GM18868 (cell line): ENCODE measurements at regions not wholly inside any gene's neighbourhood (a gene's known extent, or its start where the extent isn't known, plus 50 kb on each side); places are given as distances from the start of the nearest gene placed in this dataset.
A peak's percentile ranks its signal among the peaks of the same experiment; 100 is the strongest.

Experiments used
- ATAC-seq: cut with Tn5 transposase; IDR thresholded peaks from one replicate; pipeline ENCODE4 v1.9.1; 2021; ENCODE audit warnings: mild to moderate bottlenecking, moderate library complexity; ENCODE audit not compliant: unreplicated experiment

DNA sequence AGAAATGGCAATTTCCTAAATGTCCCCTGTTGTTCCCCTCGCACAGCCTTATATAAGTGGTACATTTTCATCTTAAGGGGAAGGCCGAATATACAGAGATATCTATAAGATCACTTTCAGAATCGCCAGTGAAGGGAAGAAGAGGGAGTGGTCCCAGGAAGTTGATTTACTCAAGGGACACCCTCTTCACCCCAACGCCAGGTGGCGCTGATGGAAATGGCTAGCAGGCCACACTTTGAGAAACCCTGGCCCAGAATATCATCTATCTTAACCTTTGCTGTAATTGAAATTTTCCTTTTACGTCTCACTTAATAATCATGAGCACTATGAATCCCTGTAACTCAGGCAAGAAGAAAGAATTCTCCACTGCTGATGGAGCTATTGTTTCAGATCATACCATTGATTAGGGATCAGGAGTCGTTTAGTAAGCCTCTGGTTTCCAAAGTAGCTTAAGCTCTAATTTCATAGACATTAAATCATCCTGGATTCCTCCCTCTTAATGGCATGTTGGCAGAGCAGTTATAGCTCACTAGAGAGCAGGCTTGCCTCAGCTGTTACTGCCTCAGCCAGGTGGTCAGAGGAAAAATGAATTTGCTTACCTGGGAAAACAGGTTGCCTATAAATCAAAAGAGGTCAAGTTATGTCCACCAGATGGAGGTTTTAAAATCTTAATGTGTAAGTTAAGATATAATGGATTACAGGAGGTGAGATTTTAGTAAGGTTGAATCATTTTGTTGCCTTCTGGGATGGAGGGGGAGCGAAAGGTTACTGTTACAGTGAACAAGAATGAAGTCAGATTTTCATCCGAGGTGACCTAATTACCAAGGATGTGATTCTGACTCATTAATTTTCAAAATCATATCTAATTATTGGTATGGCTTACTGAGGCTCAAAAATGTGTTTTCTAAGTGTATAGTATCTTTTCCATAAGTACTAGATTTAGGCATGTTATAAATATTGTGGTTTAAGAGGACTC, 941.2 kb upstream of the TENM3 start:
- peak; percentile 92 for ATAC-seq

GRCh38 chr4:181307824-181308223, 935.4 kb upstream of the TENM3 start:
- no peak for ATAC-seq

DNA sequence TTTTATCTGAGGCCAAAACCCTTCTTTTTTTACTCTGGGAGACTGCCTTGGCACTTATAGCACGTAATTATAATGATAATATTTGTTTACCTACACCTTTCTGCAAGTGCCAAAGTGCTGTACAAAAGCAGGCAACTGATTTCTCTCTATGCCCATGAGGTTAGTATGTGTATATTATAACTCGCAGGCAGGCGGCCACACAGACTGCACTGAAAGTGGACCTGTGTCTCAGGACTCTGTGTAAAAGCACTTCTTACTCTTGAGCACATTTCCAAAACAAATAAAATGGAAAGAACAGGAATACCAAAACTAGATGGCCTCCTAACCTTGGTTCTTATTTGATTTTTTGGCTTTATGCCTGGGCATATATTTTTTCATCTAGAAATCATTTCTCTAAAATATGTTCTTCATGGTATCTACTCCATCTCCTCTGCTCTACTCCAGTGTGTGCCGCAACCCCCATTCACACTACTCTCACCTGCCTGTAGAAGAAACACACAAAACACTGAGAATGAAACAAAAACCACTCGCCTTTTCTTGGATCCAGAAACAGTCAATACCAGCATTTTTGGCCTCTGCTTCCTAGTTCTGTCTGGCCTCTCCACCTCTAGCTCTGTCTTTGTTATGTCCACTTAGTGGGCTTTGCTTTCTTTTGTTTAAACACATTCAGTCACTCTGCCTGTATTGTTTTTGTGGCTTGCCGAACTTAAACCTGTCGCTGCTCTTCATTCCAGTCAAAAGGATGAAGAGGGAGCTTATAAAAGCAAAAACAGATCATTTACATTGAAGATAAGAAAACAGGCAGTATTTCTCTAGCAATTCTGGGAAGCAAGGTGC, 934.5 kb upstream of the TENM3 start:
- no peak for ATAC-seq

GRCh38 chr4:181312066-181312465, 931.1 kb upstream of the TENM3 start:
- ATAC-seq = no peak

GRCh38 chr4:181319629-181320028, 923.6 kb upstream of the TENM3 start:
- no peak for ATAC-seq

DNA sequence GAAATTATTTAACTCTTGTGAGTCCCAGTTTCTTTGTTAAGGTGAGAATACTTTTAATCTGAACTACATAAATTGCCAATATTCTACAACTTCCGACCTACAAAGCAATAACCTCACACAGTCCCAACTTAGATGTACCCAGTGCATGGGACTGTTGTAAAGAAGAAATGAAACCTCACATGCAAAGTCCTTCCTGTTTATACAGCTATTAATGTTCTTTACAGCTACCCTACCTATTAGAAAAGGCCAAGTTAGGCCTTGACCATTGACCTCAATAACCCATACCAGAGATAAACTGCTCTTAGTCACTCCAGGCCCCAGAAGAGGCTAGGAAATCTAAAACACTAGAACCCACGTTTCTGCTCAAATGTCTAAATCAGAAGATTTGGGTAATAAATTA, 920.1 kb upstream of the TENM3 start:
- peak; percentile 84 for ATAC-seq

DNA sequence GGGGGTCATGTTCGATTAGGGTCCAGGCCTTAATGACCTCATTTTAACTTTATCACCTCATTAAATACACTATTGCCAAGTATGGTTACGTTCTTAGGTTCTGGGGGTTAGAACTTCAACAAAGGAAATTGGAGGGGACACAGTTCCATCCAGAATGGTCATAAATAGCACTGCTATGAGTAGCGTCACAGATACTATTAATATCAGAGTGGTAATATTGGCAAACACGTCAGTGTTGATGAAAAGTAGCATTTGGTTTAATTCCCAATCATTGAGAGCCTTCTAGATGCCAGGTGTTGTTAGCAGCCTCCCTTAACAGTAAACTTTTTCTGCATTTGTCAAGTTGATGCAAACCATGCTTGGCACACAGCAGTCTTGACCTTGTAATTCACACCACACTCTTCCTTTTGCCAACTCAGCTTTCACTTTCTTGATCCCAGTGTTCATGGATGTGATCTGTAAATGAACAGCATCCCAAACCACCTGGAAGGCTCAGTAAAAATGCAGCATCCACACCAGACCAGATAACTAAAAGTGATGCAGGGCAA, 912.5 kb upstream of the TENM3 start:
- no peak for ATAC-seq

DNA sequence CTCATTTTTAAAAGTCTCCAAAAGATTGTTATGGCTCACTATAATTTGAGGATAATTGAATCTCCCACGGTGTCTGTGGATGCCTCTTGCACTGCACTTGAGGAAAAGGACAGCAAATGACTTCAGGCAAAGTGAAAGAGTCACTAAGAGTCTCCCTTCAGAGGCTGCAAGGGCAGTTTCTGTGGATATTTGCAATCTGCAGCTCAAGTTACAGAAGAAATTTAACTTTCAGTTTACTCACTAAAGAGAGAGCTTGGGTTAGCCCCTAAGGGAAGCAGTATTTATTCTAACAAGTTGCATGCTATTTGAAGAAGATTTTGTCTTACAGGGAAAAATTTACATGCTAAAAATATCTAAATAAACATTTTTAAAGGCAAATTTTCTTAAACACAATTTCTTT, 912.0 kb upstream of the TENM3 start:
- no peak for ATAC-seq

GRCh38 chr4:181345931-181346330, 897.3 kb upstream of the TENM3 start:
- ATAC-seq = no peak

DNA sequence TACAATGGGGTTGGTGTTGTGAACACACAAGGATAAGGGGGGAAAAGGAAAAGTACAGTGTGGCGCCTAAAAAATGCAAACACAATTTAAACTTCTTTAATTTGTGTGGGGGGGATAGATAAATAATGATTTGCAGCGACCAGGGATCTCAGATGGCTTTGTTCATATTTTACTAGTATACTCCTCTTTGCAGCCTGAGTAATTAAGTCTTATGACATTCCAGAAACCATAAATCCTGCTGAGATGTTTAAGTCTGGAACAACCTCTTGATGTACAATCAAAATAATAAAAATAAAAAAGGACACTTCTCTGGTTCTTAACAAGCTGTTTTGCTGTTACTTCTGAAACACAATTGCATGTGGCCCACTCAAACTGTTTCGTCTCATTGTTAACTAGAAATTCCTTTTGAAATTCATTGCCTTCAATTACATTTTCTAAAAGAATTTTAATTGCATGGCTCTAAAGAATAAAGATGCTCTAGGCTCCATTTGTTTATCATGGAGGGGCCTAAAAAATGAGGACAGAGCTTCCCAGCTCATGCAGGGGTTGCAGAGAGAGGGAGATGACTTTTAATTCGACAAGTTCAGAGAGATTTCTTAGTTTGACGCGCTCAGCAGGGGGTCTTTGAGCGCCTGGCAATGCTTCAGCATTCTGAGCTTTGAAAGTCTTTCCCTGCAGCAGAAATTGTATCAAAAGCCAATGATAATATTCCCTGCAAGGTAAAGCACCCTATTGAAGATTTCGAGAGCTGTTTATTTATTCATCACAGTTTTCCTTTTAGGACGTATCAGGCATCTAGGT, 892.4 kb upstream of the TENM3 start:
- no peak for ATAC-seq

DNA sequence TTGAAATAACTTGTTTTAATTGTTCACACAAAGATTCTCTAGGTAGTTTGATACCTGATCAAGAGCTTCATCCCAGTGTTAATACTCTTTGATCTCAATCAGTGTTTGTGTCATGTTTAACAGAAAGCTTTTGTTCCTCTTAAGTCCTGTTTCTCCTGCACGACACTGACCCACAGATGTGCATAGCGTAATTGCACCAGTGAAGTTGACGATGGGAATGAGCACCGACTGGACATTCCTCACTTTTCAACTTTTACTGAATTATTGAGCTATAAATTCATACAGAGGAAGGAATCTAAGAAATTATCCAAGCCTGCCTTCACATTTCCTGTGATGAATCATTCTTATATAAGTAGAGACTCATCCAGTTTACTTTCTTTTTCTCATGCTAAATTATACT, 878.7 kb upstream of the TENM3 start:
- no peak for ATAC-seq

DNA sequence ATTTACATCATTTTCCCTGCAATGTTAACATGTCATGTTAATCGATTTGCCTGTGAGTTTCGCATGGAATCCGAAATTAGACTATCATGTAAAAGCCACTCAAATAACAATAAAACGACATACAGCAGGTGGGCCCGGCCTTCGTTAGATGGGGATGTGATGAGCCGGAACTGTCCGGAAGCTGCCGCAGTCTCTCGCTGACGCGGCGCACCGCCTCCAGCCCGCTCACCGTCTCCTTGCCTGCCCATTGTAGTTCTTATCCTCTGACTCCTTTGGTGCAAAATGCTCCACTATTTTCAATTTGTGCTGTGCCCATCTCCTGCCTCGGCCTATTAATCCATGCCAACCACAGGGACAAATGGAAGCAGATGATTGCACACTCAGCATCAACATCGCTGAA, 877.5 kb upstream of the TENM3 start:
- no peak for ATAC-seq

DNA sequence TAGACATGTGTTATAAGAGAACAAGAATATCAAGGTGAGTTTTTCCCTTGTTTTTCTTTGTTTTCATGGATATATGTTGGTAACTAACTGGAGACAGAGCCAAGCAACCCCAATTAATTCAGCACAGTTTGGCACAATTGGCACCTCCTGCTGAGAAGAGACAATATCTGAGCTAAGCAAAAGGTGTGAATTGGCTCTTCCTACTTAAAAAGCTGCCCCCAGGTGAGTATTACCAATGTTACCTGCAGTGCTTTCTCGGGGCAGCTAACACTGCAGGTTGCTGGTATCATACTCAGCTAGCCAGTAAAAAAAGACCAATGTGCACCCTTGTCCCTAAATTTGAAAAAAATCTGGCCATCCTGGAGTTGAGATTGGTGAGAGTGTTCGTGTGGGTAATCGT, 871.2 kb upstream of the TENM3 start:
- ATAC-seq = no peak

DNA sequence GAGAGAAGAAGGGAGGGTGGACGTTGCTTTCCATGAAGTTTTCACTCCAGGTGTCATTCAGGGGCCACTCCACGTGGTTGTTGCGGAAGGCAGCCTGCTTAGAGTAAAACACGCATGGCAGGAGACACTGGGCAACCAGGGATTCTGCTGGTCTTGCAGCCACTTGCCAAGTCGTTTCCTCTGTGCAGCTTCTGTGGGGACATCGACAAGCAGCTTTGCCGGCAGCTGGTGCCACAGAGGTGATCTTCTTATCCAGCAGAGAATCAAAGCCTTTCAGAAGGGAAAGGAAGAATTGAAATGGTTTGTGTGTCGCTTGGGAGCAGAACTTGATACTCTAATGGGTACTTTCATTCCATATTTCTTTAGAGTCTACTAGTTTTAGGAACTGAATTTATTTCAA, 867.1 kb upstream of the TENM3 start:
- no peak for ATAC-seq

GRCh38 chr4:181388061-181388460, 855.1 kb upstream of the TENM3 start:
- ATAC-seq = no peak

- no peak for ATAC-seq
These were observed 826.2 kb upstream of the TENM3 start for GRCh38 chr4:181416966-181417365.

DNA sequence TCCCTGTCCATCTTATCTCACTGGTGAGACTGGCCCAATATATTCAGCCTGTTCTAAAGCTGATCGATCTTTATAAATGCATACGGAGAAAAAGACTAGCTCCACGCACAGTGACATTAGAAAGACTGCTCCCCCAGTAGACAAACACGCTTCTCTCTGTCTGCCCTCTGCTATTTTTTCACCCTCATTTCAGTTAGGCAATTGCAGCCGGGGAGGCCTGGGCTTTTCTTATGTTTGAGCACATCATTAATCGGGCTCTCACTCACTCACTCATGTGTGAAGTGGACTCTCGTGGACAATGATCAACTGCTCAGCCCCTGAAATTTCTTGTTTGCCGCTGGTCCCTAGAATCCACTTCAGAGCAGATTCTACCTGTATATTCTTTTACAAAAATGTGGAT, 824.7 kb upstream of the TENM3 start:
- no peak for ATAC-seq

GRCh38 chr4:181420950-181421349, 822.3 kb upstream of the TENM3 start:
- ATAC-seq = no peak

DNA sequence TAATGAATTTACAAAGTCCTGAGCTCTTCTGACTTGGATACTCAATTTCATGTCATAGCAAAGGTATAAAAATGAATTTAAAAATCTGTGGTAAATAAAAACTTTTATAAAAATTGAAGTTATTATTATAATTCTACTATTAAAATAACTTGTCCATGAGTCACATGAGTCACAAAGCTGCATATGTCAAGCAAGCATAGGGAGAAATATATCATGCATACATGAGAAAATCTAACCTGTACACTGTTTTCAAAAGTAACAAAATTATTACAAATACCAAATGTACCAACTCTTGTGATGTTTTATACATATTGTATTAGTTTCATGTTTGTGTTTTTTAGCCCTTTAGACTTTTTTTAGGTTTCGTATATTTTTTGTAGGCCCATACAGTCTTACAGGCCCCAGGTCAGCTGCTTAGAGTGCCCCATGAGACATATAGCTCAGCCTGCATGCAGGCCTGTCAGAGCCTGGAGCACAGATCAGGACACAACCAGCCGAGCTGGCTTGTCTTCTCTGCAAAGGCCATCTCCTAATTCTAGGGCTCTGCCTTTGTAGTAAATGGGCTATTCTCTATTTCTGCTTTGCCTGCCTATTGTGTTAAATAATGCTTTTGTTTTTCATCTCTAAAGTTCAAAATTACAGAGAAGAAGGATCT, 818.7 kb upstream of the TENM3 start:
- ATAC-seq = no peak

GRCh38 chr4:181427076-181427475, 816.1 kb upstream of the TENM3 start:
- no peak for ATAC-seq
